Ishikawa (cell line): ENCODE measurements at regions not wholly inside any gene's neighbourhood (a gene's known extent, or its start where the extent isn't known, plus 50 kb on each side); places are given as distances from the start of the nearest gene placed in this dataset.

ENCODE experiments used
- YY1 ChIP-seq: IDR thresholded peaks from 2 replicates; pipeline ENCODE4 v1.6.1; 2012; ENCODE audit warnings: low read depth
- TF ChIP-seq, protein P1 (sequence below): IDR thresholded peaks from 2 replicates; pipeline ENCODE4 v1.6.1; 2012

GRCh38 chr17:79680318-79680695 lies 50.4 kb upstream of the ENPP7 start:
- no peak for TF ChIP-seq YY1
- TF ChIP-seq, protein P1, sequence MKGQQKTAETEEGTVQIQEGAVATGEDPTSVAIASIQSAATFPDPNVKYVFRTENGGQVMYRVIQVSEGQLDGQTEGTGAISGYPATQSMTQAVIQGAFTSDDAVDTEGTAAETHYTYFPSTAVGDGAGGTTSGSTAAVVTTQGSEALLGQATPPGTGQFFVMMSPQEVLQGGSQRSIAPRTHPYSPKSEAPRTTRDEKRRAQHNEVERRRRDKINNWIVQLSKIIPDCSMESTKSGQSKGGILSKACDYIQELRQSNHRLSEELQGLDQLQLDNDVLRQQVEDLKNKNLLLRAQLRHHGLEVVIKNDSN: no peak
